Sigmoid colon (tissue), 4 donors: ENCODE measurements at regions not wholly inside any gene's neighbourhood (a gene's known extent, or its start where the extent isn't known, plus 50 kb on each side); places are given as distances from the start of the nearest gene placed in this dataset.
A peak's percentile ranks its signal among the peaks of the same experiment; 100 is the strongest.

Experiments
- EP300 ChIP-seq, 4 donors: sonication (generic); formaldehyde crosslinking; IDR thresholded peaks; one replicate each; pipeline ENCODE4 v1.6.1; 2017; ENCODE audit warnings: antibody characterized with exemption in 4 of 4
- POLR2AphosphoS5 ChIP-seq, 4 donors: sonication (generic); formaldehyde crosslinking; IDR thresholded peaks; one replicate each; pipeline ENCODE4 v1.6.1; 2017; ENCODE audit warnings: antibody characterized with exemption in 4 of 4
- TF ChIP-seq, protein P1 (sequence below), 4 experiments: fragments of 450-650 bp in 3 of 4; fragments of 200-600 bp in 1 of 4; IDR thresholded peaks; one replicate each; pipeline ENCODE4 v1.5.1; 2016 to 2019; ENCODE audit warnings: antibody characterized with exemption in 4 of 4, mild to moderate bottlenecking in 3 of 4, moderate library complexity in 2 of 4

DNA sequence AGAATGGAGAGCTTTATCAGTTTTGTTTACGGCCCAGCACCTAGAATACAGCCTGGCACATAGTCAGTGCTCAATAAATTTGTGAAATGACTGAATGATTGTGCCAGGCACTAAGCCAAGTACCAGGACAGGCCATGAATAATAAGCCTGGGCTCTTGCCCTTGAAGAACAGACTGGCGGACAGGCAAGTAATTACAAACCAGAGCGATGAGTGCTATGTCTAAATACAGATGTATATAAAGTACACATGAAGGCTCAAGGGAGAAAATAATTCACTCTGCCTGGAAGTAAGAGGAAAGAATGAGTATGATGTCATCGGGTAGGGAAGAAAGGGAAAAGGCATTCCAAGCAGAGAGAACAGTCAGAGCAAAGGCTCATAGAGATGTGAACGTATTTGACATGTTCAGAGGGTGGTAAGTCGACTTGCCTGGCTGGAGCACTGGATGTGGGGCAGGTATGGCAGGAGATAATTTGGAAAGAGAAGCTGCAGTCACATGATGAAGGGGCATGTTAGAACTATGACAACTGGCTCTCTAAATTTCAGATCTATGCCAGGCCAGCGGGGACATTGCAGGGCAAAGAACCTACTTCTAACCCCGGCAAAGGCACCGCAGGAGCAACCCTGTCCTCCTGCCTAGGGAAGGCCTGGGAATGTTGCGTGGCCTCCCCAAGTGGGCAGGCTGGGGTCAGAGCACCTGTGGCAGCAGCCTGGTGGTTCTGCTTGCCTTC is 94.9 kb upstream of the EPCAM start:
- TF ChIP-seq, protein P1, sequence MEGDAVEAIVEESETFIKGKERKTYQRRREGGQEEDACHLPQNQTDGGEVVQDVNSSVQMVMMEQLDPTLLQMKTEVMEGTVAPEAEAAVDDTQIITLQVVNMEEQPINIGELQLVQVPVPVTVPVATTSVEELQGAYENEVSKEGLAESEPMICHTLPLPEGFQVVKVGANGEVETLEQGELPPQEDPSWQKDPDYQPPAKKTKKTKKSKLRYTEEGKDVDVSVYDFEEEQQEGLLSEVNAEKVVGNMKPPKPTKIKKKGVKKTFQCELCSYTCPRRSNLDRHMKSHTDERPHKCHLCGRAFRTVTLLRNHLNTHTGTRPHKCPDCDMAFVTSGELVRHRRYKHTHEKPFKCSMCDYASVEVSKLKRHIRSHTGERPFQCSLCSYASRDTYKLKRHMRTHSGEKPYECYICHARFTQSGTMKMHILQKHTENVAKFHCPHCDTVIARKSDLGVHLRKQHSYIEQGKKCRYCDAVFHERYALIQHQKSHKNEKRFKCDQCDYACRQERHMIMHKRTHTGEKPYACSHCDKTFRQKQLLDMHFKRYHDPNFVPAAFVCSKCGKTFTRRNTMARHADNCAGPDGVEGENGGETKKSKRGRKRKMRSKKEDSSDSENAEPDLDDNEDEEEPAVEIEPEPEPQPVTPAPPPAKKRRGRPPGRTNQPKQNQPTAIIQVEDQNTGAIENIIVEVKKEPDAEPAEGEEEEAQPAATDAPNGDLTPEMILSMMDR (IDR thresholded peaks at IDR 0.05) = peak in 1 of 4 experiments; percentile 31
- TF ChIP-seq POLR2AphosphoS5 (IDR thresholded peaks at IDR 0.05) (peak in 3 of 4 donors; percentile 52 to 80 (median 67)), EP300 (IDR thresholded peaks at IDR 0.05) (peak in 2 of 4 donors; percentile 25 to 31)
